ENCODE measurements at regions not wholly inside any gene's neighbourhood (a gene's known extent, or its start where the extent isn't known, plus 50 kb on each side); places are given as distances from the start of the nearest gene placed in this dataset.

DNA sequence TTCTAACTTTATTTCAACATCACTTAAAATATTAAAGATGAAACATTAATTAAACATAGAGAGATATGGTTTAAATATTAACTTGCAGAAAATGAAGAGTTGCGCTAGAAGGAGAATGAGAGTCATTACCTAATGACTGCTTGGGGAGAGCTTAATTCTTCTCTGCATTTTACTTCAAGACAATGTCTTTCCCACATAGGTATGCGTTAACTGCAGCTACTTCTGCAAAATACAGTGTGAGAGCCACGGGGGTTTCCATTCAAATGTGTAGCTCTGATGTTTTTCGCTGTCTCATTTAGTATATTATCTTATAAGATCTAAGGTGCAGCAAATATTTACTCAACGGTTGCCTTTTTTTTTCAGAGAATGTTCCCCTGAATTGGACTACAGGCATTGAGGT lies 126.7 kb downstream of the TMX3 start:
- TF ChIP-seq, protein P1, sequence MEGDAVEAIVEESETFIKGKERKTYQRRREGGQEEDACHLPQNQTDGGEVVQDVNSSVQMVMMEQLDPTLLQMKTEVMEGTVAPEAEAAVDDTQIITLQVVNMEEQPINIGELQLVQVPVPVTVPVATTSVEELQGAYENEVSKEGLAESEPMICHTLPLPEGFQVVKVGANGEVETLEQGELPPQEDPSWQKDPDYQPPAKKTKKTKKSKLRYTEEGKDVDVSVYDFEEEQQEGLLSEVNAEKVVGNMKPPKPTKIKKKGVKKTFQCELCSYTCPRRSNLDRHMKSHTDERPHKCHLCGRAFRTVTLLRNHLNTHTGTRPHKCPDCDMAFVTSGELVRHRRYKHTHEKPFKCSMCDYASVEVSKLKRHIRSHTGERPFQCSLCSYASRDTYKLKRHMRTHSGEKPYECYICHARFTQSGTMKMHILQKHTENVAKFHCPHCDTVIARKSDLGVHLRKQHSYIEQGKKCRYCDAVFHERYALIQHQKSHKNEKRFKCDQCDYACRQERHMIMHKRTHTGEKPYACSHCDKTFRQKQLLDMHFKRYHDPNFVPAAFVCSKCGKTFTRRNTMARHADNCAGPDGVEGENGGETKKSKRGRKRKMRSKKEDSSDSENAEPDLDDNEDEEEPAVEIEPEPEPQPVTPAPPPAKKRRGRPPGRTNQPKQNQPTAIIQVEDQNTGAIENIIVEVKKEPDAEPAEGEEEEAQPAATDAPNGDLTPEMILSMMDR (IDR thresholded peaks at IDR 0.05) = no peak
- TF ChIP-seq POLR2AphosphoS5 (IDR thresholded peaks at IDR 0.05) = no peak
- TF ChIP-seq POLR2A (IDR thresholded peaks at IDR 0.05) = no peak
